Neural progenitor cell (in vitro differentiated cells): ENCODE measurements at regions not wholly inside any gene's neighbourhood (a gene's known extent, or its start where the extent isn't known, plus 50 kb on each side); places are given as distances from the start of the nearest gene placed in this dataset.

ENCODE experiments used
- CTCF ChIP-seq: fragments of 200-600 bp; sonication (generic); IDR thresholded peaks from 2 replicates; pipeline ENCODE4 v1.5.1; 2017; ENCODE audit warnings: antibody characterized with exemption, mild to moderate bottlenecking
- EZH2 ChIP-seq: fragments of 200-600 bp; sonication (generic); IDR thresholded peaks from 2 replicates; pipeline ENCODE4 v1.6.1; 2017; ENCODE audit warnings: antibody characterized with exemption, mild to moderate bottlenecking, moderate library complexity
- EZH2phosphoT487 ChIP-seq: fragments of 200-600 bp; sonication (generic); IDR thresholded peaks from 2 replicates; pipeline ENCODE4 v1.6.1; 2017; ENCODE audit warnings: antibody characterized with exemption

- TF ChIP-seq CTCF, result no peak
- TF ChIP-seq EZH2, result no peak
- no peak for TF ChIP-seq EZH2phosphoT487
These were observed 404.1 kb downstream of the GPM6A start for GRCh38 chr4:175407926-175408325.
